Stimulated activated CD8-positive, alpha-beta memory T cell treated with anti-CD3 and anti-CD28 coated beads, Interleukin-7, amount 100 ng/mL, for 4 hours (primary cell): ENCODE measurements at regions not wholly inside any gene's neighbourhood (a gene's known extent, or its start where the extent isn't known, plus 50 kb on each side); places are given as distances from the start of the nearest gene placed in this dataset.
"Not testable (repeated sequence)": the region's sequence is repeated elsewhere in the genome, so short reads cannot be mapped to it uniquely, and the experiment has no call there.

ENCODE experiments used
- DNase-seq, 2 donors: peaks; one replicate each; pipeline ENCODE4 v3.0.0-alpha.2; 2020; ENCODE audit warnings: low read depth in 2 of 2

DNA sequence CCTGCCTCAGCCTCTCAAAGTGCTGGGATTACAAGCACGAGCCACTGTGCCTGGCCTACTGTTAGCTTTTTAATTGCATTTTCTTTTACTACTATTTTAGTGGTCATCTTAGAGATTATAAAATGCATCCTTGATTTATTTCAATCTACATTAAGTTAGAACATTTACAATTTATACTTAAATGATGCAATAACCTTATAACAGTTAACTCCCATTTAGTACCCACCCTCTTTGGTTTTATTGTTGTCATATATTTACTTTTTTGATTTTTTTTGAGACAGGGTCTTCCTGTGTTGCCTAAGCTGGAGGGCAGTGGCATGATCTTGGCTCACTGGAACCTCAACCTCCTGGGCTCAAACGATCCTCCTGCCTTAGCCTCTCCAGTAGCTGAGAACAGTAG is 77.3 kb downstream of the PPCDC start:
- no peak for DNase-seq

DNA sequence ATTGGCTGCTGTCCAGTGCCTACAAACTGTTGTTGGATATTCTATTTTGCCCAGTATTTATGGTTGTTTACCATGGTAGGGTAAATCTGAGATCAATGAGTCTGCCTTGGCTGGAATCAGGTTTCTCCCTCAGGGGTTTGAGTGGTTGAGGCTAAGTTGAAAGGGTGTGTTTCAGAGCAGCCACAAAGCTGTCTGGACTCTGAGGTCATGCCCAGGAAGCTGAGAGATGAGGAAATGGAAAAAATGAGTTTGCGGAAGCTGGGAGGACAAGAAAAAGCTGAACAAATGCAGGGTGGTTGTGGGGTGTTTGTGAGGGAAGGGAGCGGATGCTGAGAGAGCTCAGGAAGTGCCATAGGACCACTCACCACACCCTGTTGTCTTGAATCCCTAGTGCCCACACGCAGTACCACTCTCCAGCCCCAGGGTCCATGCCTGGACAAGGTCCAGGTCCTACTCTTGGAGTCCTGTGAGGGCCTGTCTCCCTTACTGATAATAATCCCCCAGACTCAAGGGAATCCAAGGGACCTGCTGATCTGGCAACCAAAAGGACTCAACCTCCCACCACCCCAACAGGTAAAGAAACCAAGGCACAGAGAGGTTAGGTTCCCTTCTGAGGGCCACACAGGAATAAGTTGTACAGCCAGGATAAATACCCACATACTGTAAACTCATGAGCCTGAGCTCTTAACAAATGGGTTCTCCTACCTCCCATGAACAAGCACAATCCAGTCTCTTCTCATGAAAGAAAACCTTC is 81.6 kb downstream of the PPCDC start:
- DNase-seq, result peak; percentile 9 to 19

DNA sequence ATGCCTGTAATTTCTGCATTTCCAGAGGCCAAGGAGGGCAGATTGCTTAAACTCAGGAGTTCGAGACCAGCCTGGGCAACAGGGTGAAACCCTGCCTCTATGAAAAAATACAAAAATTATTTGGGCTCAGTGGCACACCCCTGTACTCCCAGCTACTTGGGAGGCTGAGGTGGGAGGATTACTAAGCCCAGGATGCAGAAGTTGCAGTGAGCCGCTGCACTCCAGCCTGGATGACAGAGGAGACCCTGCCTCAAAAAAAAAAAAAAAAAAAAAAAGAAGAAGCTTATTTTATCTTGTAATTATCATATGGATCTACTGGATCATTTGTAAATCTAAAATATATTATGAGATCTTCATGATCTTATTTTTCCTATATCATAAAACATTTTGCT is 84.1 kb downstream of the PPCDC start:
- DNase-seq, result no peak

DNA sequence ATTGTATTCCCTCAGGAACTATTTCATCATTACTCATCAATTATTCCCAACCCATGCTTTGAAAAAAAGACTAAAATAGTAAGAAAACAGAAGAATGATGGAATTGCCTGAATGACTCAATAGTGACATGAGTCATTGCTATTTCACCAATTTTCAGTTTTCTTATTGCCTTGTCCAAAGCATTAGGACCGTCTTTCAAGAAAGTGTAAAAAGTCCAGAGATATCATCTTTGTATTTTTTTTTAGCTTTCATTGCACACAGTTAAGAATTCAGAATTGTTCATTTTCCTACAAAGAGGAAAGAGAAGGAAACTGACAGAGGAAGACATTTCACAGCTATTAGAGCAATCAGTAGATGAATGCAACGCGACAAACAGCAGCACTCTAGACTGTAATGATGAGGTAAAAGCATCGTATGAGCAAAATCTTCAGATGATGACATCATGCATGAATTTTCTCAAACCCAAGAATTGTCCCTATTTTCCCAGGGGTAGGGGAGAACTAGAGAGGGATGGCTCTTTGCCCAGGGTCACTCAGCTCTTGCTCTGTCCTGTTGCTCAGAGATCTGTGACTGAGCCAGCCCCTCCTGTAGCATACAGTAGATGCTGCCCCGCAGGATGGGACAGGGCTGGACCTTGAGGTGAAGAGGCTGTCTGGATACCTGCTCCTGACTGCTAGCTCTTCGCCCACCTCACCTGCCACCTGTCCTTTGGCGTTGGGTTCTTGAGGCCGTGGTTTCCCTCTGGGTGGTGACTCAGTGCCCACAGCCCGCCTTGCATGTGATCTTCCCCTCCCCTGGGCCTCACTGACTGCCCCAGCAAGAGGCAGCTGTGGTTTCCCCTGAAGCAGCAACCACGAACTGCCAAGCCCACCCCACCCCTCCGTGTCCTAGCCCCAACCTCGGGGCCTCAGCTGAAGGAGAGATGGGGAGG is 84.8 kb downstream of the PPCDC start:
- DNase-seq, result peak; percentile 49 to 58

DNA sequence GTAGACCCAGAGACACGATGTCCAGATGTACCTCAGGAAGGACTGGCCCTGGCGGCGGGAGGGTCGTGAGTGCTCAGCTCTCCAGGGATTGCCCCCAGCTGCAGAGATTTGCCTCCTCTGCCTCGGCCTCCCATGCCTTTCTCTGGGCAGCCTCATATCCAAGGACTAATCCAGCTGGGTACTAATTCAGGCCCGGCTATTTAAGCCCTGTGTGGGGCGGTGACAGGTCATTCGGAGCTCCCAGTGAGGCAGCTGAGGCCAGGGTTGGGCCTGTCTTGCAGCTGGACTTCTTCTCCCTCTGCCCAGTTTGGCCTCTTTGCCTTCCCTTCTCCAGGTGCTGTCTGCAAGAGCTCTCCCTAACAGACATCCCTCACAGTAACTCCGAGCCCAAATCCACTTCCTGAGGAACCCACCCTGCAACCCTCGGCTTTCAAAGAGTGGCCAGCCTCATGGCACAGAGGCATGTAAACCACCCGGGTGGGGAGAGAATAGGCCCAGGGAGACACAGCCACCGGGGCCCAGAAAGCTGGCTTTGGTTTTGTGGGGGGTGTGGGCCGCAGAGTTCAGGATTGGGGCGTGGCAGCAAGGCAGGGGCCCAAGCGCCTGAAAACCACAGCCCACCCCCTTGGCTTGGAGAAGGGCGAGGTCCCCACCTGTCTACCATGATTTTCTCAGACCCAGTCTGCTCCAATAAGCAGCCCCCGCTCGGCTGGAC is 85.8 kb downstream of the PPCDC start:
- no peak for DNase-seq

DNA sequence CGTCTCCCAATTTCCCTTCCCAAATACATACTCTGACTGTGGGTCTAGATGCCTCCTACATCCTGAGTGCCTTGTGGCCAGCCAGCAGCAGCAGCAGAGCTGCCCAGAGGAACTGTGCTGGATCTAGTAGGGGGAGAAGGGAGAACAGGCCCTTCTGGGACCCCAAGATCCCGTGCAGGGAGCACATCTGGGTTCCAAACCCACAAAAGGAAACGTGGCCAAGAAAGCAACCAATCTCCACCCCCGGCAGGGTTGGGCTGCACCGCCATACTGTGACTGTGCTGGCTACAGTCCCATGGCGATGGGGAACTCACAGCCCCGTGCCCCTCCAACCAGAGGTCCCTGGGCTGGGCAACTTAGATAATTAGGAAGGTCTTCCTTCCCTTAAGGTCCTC is 86.3 kb downstream of the PPCDC start:
- DNase-seq, result no peak

DNA sequence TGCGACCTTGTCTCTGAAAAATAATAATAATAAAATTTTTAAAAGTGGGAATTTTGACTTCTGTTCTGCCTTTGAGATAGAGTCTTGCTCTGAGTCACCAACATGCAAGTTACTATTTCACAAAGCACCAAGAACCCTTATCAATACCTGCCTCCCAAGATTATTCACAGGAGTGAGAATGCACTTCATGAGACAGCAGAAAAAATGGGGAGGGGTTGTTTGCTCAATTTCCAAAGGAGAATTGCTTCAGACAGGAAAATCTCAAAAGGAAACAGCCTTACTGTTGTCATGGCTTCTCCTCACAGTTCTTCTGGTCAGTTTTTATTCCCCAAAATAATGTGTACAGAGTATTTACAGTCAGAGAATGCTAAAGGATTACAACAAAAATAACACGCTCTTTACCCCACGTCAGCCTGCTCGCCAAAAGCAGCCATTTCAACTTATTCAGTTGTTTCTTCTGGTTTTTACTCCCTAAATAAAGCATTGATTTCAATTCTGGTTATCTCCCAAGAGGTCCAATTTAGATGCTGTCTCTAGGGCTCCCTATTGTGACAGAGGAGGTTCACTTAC is 89.0 kb downstream of the PPCDC start:
- DNase-seq, result no peak

DNA sequence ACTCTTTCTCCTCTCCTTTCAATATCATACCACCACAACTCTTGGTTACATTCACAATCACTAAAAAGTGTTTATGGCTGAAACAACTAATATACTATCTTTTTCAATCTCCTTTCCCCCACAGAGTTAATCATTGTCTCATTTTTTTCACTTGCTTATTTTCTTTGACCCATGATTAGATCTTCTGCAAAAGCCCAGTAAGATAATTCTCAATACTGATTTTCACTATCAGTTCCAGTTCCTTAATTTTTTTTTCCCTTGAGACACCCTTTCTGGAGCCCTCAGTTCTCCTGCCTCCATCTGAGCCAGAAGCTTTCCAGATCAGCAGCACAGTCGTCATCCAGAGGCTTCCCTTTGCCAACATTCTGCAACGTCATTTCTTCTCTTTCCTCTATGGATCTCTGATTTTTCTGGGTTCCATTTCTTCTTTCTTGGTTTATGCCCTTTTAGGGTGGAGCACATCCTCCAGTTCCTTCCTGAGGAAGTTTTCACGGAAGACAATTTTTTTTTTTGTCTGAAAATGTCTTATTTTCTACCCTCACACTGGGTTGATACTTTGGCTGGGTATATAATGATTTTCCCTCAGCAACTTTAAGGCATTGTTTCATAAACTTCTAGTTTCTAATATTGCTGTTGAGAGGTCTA is 88.7 kb upstream of the C15orf39 start:
- DNase-seq, result no peak

DNA sequence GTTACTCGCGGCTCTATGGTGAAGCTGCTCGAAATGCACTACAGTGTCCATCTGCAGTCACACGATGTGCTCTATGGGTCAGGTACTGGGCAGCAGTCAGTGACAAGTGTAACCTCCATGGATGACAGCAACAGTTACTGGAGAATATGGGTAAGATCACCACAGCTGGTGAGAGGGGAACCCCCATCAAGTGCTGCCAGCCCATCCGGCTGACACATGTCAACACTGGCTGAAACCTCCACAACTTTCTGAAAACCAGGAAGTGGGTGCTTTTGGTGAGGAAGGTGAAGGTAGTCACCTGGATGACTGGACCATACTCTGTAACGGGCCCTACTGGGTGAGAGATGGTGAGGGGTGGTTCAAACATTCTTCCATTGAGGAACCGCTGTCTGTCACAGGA is 87.4 kb upstream of the C15orf39 start:
- DNase-seq, result no peak

DNA sequence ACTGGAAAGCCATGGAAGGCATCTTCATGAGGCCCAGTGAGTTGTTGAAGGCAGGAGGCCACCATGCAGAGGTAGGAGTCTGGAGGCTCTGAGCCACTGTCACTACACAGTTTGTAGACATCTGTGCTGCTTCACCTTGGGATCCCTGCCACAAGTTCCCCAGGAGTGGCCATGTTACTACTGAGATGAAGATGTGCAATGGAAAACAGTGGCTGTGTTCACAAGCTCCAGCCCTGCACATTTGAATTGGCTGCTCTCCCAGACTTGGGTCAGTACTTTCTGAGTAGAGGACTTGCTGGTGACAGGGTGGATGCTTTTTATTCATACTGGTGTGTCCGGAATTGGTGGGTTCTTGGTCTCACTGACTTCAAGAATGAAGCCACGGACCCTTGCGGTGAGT is 86.9 kb upstream of the C15orf39 start:
- DNase-seq, result no peak

DNA sequence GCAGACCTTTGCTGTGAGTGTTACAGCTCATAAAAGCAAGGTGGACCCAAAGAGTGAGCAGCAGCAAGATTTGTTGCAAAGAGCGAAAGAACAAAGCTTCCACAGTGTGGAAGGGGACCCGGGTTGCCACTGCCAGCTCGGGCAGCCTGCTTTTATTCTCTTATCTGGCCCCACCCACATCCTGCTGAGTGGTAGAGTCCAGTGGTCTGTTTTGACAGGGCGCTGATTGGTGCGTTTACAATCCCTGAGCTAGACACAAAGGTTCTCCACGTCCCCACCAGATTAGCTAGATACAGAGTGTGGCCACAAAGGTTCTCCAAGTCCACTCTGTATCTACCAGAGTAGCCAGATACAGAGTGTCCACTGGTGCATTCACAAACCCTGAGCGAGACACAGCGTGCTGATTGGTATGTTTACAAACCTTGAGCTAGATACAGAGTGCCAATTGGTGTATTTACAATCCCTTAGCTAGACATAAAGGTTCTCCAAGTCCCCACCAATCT is 86.2 kb upstream of the C15orf39 start:
- DNase-seq, result not testable (repeated sequence)

DNA sequence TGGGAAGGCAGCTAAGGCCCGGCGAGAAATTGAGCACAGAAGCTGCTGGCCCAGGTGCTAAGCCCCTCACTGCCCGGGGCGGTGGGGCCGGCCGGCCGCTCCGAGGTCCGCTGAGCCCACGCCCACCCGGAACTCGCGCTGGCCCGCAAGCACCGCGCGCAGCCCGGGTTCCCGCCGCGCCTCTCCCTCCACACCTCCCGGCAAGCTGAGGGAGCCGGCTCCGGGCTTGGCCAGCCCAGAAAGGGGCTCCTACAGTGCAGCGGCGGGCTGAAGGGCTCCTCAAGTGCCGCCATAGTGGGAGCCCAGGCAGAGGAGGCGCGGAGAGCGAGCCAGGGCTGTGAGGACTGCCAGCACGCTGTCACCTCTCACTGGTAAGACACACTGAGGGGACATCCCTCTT is 85.5 kb upstream of the C15orf39 start:
- not testable (repeated sequence) for DNase-seq

DNA sequence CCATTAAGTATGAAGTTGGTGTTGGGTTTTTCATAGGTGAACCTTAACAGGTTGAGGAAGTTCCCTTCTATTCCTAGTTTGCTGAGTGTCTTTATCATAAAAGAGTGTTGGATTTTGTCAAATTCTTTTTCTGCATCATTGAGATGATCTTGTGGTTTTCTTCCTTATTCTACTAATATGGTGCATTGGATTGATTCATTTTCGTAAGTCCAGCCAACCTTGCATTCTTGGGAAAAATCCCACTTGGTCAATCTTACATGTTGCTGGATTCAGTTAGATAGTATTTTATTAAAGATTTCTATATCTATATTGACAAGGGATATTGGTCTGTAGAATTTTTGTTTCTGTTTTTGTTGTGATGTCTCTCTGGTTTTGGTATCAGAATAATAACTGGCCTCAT is 83.7 kb upstream of the C15orf39 start:
- no peak for DNase-seq

DNA sequence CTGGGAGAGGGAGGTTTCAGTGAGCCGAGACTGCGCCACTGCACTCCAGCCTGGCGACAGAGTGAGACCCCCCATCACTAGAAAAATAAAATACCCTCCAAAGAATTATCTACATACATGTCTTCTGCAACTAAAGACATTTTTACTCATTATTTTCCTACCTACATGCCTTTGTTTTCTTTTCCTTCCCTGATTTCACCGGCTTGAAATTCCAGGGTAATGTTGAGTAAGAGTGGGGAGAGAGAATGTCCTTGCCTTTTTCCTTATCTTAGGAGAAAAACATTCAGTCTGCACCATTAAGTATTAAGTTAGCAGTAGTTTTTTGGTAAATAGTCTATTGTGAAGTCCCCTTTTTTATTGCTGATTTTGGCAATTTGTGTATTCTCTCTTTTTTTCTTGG is 82.4 kb upstream of the C15orf39 start:
- DNase-seq, result not testable (repeated sequence)

DNA sequence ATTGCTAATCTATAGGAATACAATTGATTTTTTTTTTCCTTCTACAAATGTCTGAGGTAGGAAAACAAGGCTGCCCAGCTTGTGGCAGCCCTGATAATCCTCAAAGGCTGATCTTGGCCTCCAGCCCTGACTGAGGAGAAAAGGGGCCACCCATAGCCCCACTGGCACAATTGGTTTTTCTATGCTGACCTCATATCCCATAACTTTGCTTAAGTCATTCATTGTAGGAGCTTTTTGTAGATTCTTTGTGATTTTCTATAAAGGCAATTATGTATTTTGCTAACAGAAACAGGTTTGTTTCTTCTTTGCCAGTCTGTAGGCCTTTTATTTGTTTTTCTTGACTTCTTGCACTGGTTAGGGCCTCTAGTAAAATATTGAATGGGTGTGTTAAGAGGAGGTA is 80.2 kb upstream of the C15orf39 start:
- no peak for DNase-seq

DNA sequence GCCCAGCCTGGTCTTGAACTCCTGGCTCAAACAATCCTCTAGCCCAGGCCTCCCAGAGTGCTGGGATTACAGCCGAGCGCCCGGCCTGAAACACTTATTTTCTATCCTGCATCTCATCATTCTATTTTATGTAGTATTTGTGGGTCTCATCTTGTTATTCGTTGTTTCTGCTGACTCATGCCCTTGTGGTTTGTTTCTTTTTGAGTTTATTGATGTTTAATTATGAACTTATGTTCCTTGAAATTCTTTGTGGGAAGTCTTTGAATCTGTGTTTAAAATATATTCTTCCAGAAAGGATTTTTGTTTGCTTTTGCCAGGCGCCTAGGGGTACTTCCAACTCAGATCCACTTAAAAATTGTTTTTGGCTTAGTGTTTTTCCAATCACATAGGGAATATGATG is 78.3 kb upstream of the C15orf39 start:
- DNase-seq, result no peak

DNA sequence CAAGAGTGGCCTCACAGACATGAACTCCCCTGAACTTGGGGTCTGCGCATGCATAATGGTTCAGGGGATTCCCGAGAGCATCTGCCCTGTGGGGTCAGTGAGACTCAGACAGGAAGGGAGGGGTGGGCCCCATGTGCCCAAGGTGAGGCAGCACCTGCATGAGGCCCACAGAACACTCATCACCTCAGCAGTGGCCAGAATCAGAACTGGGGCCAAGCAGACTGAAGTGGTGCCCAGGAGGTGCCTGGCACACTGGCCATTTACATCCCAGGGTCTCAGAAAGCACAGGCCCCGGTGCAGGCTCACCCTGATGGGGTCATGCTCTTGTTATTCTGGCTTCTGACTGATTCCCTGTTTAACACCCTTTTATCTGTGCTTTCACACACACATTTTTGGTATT is 77.4 kb upstream of the C15orf39 start:
- DNase-seq, result not testable (repeated sequence)

DNA sequence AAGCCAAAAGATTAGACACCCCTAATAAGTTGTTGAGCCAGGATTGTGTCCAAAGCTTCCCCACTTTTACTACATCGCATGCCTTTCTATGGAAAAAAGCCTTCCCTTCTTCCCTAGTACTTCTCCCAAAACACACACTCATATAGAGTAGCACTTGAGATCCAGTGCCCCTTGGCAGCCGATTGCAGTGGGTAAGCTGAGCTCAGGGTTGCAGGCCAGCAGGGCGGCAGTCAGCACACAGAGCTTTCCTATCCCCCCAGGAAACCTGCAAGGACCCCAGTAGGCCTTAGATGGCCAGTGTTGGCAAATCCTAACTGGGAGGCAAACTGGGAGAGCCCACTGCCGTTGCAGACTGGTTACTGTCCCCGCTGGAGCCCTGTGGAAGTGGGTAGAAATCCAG is 75.7 kb upstream of the C15orf39 start:
- DNase-seq, result no peak

DNA sequence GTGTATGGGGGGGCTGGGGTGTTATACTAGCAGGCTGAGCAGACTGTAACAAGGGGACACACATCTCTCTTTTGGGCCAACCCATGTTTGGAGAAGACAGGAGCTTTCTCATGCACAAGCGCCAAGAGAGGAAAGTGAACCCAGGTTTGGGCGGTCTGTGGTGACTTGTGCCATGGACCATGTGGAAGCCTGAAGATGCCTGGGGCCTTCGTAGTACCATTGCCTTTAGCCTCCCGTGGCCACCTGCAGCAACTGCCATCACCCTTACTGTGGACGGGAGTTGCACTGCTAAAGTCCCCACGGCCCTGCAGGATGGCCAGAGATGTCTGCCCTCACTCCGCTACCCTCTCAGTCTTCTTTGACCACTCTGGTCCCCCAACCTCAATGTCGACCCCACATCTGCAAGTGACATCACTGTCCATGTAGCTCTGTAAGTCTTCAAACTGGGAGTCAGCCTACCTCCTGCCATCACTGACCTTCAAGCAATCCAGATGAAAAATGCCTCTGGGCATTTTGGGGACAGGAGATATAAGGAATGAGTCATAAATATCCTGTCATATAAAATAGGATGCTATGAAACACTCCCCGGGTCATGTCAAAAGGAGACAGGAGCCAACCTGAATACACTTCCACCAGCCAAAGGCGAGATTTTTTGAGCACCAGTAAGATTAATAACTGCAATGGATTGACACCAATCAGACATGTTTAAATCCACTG is 74.7 kb upstream of the C15orf39 start:
- no peak for DNase-seq

DNA sequence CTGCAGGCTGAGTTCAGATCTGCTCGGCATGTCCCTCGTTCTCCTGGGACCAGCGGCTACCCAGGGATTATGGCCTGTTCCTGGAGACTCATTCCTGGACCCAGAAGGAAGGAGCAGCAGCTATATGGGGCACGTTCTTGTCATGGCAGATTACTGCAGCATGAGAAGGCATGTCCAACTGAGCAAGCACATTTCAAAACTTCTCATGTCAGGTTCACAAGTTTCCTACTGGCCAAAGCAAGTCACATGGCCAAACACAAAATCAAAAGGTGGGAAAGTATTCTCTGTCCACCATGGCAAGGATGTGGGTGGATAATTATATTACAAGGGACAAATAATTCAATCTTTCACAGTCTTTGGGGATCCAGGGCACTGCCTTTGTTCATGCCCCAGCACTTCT is 71.9 kb upstream of the C15orf39 start:
- DNase-seq, result no peak

DNA sequence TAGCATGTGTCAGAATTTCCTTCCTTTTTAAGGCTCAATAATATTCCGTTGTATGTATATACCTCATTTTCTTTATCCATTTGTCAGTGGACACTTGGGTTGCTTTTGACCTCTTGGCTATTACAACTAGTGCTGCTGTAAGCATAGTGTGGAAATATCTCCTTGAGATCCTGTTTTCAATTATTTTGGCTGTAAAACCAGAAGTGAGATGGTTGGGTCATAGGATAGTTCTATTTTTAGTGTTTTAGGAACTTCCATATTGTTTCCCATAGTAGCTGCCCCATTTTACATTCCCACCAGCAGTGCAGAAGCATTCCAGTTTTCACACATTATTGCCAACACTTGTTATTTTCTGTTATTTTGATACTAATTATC is 70.4 kb upstream of the C15orf39 start:
- DNase-seq, result no peak
